ENCODE measurements at regions not wholly inside any gene's neighbourhood (a gene's known extent, or its start where the extent isn't known, plus 50 kb on each side); places are given as distances from the start of the nearest gene placed in this dataset.

DNA sequence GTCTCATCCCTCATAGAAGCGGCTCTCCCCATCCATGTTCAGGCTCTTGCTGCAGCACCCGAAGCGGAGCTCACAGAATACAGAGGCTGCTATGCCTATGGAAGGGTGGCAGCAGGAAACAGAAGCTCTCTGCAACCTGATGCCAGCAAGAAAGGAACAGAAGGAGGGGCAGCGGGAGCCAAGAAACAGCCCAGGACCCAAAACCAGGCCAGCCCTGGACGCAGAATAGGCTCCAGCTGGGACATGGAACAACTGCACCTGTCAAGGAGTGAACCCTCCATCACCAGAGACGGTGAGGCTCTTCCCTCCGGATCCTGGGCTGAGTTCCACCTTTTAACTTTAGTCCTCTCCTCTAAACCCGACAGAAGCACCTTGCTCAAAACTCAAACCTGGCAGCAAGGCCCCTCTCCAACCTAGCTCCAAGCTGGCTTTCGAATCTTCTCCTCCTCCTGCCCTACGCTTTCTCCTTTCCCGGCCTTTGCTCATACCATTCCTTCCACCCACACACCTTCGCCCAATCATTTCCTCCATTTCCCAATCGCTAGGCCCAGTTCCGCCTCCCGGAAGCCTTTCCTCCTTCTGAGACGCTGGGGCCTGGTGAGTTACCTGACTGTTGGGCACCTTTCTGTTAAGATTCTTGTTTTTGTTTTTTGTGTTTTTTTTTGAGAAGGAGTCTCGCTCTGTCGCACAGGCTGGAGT, 122.8 kb upstream of the ZNF92 start:
- TF ChIP-seq, protein P1, sequence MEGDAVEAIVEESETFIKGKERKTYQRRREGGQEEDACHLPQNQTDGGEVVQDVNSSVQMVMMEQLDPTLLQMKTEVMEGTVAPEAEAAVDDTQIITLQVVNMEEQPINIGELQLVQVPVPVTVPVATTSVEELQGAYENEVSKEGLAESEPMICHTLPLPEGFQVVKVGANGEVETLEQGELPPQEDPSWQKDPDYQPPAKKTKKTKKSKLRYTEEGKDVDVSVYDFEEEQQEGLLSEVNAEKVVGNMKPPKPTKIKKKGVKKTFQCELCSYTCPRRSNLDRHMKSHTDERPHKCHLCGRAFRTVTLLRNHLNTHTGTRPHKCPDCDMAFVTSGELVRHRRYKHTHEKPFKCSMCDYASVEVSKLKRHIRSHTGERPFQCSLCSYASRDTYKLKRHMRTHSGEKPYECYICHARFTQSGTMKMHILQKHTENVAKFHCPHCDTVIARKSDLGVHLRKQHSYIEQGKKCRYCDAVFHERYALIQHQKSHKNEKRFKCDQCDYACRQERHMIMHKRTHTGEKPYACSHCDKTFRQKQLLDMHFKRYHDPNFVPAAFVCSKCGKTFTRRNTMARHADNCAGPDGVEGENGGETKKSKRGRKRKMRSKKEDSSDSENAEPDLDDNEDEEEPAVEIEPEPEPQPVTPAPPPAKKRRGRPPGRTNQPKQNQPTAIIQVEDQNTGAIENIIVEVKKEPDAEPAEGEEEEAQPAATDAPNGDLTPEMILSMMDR (conservative IDR thresholded peaks at IDR 0.05; ENCODE audit: low read length), result no peak
- TF ChIP-seq EZH2phosphoT487 (IDR thresholded peaks at IDR 0.05; ENCODE audit: borderline replicate concordance), result no peak
